Astrocyte (in vitro differentiated cells and primary cell): ENCODE measurements at regions not wholly inside any gene's neighbourhood (a gene's known extent, or its start where the extent isn't known, plus 50 kb on each side); places are given as distances from the start of the nearest gene placed in this dataset.
"Not testable (repeated sequence)": the region's sequence is repeated elsewhere in the genome, so short reads cannot be mapped to it uniquely, and the experiment has no call there.

Source experiments
- DNase-seq: peaks from one replicate; pipeline ENCODE4 v3.0.0-alpha.2; 2010; ENCODE audit warnings: low read depth
- FAIRE-seq: peaks from 2 replicates; lab custom pipeline; 2011; peaks lifted over from hg19 to GRCh38; lab: Jason Lieb, UNC
- H2AFZ ChIP-seq: 2 replicates; pipeline ENCODE4 v1.6.0; 2012; ENCODE audit warnings: low read depth, low read length, inconsistent platforms
- H3K27ac ChIP-seq: 2 replicates; pipeline ENCODE4 v1.5.1; 2011; ENCODE audit warnings: low read depth, low read length, inconsistent platforms
- H3K27me3 ChIP-seq: 2 replicates; pipeline ENCODE4 v1.6.0; 2011; ENCODE audit warnings: low read length, inconsistent platforms; ENCODE audit not compliant: insufficient read depth
- H3K36me3 ChIP-seq: 2 replicates; pipeline ENCODE4 v1.5.1; 2011; ENCODE audit warnings: low read length, inconsistent platforms; ENCODE audit not compliant: insufficient read depth
- H3K4me1 ChIP-seq: 2 replicates; pipeline ENCODE4 v1.5.1; 2011; ENCODE audit warnings: low read length, inconsistent platforms; ENCODE audit not compliant: insufficient read depth
- H3K4me2 ChIP-seq: 2 replicates; pipeline ENCODE4 v1.6.0; 2012; ENCODE audit warnings: low read length, inconsistent platforms
- H3K4me3 ChIP-seq: 2 replicates; pipeline ENCODE4 v1.5.1; 2011; ENCODE audit warnings: low read depth, mild to moderate bottlenecking, low read length, inconsistent platforms; ENCODE audit not compliant: insufficient read depth
- H3K79me2 ChIP-seq: 2 replicates; pipeline ENCODE4 v1.6.0; 2012; ENCODE audit warnings: mild to moderate bottlenecking, low read length, inconsistent platforms; ENCODE audit not compliant: insufficient read depth
- H3K9ac ChIP-seq: 2 replicates; pipeline ENCODE4 v1.6.0; 2012; ENCODE audit warnings: mild to moderate bottlenecking, low read length, inconsistent platforms
- H3K9me3 ChIP-seq: 2 replicates; pipeline ENCODE4 v1.5.1; 2012; ENCODE audit warnings: low read depth, mild to moderate bottlenecking, low read length, inconsistent platforms; ENCODE audit not compliant: insufficient read depth
- H4K20me1 ChIP-seq: 2 replicates; pipeline ENCODE4 v1.6.0; 2012; ENCODE audit warnings: low read length, inconsistent platforms; ENCODE audit not compliant: insufficient read depth
- H3K27ac Mint-ChIP-seq: one replicate; pipeline ENCODE4 v1.8.0; 2021; ENCODE audit warnings: mild to moderate bottlenecking, mixed read lengths; ENCODE audit not compliant: unreplicated experiment
- H3K27me3 Mint-ChIP-seq: one replicate; pipeline ENCODE4 v1.8.0; 2021; ENCODE audit warnings: low read depth, mixed read lengths; ENCODE audit not compliant: unreplicated experiment
- H3K36me3 Mint-ChIP-seq: one replicate; pipeline ENCODE4 v1.8.0; 2021; ENCODE audit warnings: low read depth, mixed read lengths; ENCODE audit not compliant: unreplicated experiment
- H3K4me1 Mint-ChIP-seq: one replicate; pipeline ENCODE4 v1.8.0; 2021; ENCODE audit warnings: low read depth, mixed read lengths; ENCODE audit not compliant: unreplicated experiment
- H3K4me3 Mint-ChIP-seq: one replicate; pipeline ENCODE4 v1.8.0; 2021; ENCODE audit warnings: mild to moderate bottlenecking, moderate library complexity, mixed read lengths; ENCODE audit not compliant: unreplicated experiment
- H3K9me3 Mint-ChIP-seq: one replicate; pipeline ENCODE4 v1.8.0; 2021; ENCODE audit warnings: mild to moderate bottlenecking, mixed read lengths; ENCODE audit not compliant: unreplicated experiment
- CTCF ChIP-seq: IDR thresholded peaks from 2 replicates; pipeline ENCODE4 v1.5.1; 2011; ENCODE audit warnings: low read depth, mild to moderate bottlenecking, inconsistent platforms, low read length, moderate library complexity; ENCODE audit not compliant: insufficient read depth
- EZH2 ChIP-seq: IDR thresholded peaks from 2 replicates; pipeline ENCODE4 v1.6.1; 2012; ENCODE audit warnings: mild to moderate bottlenecking, low read length, inconsistent platforms; ENCODE audit not compliant: insufficient read depth

GRCh38 chr15:77921664-77922063 lies 155.8 kb downstream of the TBC1D2B start:
- Histone ChIP-seq H3K27ac (no peak overlapping the region), H3K27me3 (no peaks in the 10 kb centered on the region), H4K20me1 (no peaks in the 10 kb centered on the region), H3K79me2 (no peaks in the 10 kb centered on the region), H3K4me2 (no peak overlapping the region), H3K9me3 (no peaks in the 10 kb centered on the region), H3K4me3 (no peak overlapping the region), H2AFZ (no peak overlapping the region), H3K9ac (no peak overlapping the region), H3K36me3 (no peaks in the 10 kb centered on the region), H3K4me1 (no peaks in the 10 kb centered on the region)
- no peak overlapping the region for H3K4me3 Mint-ChIP-seq
- FAIRE-seq (no peak), DNase-seq (no peak)
- no peak overlapping the region for H3K27ac Mint-ChIP-seq
- H3K9me3 Mint-ChIP-seq, result no peaks in the 10 kb centered on the region
- no peak for TF ChIP-seq CTCF
- TF ChIP-seq EZH2, result no peak
- H3K4me1 Mint-ChIP-seq, result no peaks in the 10 kb centered on the region
- no peaks in the 10 kb centered on the region for H3K36me3 Mint-ChIP-seq
- peaks cover 32% of the 10 kb centered on the region for H3K27me3 Mint-ChIP-seq

- not testable (repeated sequence) for H3K36me3 ChIP-seq, H3K9ac ChIP-seq
These were observed 160.4 kb downstream of the TBC1D2B start for GRCh38 chr15:77916966-77917635.

GRCh38 chr15:77915961-77916330 lies 161.6 kb downstream of the TBC1D2B start:
- not testable (repeated sequence) for H3K9me3 Mint-ChIP-seq, H4K20me1 ChIP-seq, DNase-seq, H3K36me3 ChIP-seq, H3K27me3 ChIP-seq, H3K79me2 ChIP-seq, H3K9ac ChIP-seq, H3K4me1 ChIP-seq, H3K4me2 ChIP-seq, H3K27ac Mint-ChIP-seq, H3K4me3 ChIP-seq, H3K27ac ChIP-seq, FAIRE-seq, H3K36me3 Mint-ChIP-seq, H2AFZ ChIP-seq, H3K4me1 Mint-ChIP-seq, H3K9me3 ChIP-seq, H3K4me3 Mint-ChIP-seq
- H3K27me3 Mint-ChIP-seq, result peaks cover 35% of the 10 kb centered on the region

More at GRCh38 chr15:77916966-77917635, 160.4 kb downstream of the TBC1D2B start:
- not testable (repeated sequence) for H3K27me3 ChIP-seq, H3K79me2 ChIP-seq, H3K27ac ChIP-seq, H3K27ac Mint-ChIP-seq, DNase-seq, FAIRE-seq, H2AFZ ChIP-seq, H3K36me3 Mint-ChIP-seq, H3K4me1 Mint-ChIP-seq, H3K4me3 Mint-ChIP-seq, H3K9me3 ChIP-seq, H4K20me1 ChIP-seq, H3K4me3 ChIP-seq, H3K9me3 Mint-ChIP-seq, H3K4me2 ChIP-seq, H3K4me1 ChIP-seq
- H3K27me3 Mint-ChIP-seq, result peaks cover 46% of the 10 kb centered on the region
